NCI-H2029 treated with DMSO at 0.1 percent for 48 hours (cell line): ENCODE measurements at regions not wholly inside any gene's neighbourhood (a gene's known extent, or its start where the extent isn't known, plus 50 kb on each side); places are given as distances from the start of the nearest gene placed in this dataset.
"Not testable (repeated sequence)": the region's sequence is repeated elsewhere in the genome, so short reads cannot be mapped to it uniquely, and the experiment has no call there.

ENCODE experiments used
- DNase-seq: peaks from one replicate; lab custom pipeline; 2025; lab: John Stamatoyannopoulos, UW

DNA sequence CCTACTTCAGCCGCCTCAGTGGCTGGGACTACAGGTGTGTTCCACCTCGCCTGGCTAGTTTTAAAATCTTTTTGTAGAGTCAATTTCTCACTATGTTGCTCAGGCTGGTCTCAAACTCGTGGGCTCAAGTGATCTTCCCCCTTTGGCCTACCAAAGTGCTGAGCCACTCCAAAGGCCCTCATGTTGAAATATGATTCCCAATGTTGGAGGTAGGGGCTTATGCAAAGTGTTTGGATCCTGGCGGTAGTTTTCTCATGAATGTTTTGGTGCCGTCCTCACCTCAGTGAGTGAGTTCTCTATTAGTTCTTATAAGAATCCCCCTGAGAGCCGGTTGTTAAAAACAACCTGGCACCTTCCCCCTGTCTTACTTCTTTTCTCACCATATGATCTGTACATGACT, 784.6 kb downstream of the TMTC2 start:
- DNase-seq: no peak

DNA sequence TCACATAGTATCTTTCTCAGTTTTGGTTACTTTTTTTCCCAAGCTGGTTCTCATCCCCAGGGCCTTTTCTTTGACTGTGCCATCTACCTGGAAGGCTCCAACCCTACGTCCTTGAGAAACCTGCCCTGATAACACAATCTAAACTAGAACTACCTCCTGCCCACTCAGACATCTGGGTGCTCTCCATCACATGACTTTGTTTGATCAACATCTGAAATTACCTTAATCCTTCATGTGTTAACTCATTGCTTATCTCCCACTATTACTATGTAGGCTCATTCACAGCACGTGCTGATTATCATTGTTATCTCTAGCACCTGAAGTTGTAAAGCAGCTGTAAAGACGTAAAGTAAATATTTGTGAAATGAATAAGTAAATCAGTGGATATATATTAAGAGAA, 784.0 kb downstream of the TMTC2 start:
- peak; percentile 2 for DNase-seq

DNA sequence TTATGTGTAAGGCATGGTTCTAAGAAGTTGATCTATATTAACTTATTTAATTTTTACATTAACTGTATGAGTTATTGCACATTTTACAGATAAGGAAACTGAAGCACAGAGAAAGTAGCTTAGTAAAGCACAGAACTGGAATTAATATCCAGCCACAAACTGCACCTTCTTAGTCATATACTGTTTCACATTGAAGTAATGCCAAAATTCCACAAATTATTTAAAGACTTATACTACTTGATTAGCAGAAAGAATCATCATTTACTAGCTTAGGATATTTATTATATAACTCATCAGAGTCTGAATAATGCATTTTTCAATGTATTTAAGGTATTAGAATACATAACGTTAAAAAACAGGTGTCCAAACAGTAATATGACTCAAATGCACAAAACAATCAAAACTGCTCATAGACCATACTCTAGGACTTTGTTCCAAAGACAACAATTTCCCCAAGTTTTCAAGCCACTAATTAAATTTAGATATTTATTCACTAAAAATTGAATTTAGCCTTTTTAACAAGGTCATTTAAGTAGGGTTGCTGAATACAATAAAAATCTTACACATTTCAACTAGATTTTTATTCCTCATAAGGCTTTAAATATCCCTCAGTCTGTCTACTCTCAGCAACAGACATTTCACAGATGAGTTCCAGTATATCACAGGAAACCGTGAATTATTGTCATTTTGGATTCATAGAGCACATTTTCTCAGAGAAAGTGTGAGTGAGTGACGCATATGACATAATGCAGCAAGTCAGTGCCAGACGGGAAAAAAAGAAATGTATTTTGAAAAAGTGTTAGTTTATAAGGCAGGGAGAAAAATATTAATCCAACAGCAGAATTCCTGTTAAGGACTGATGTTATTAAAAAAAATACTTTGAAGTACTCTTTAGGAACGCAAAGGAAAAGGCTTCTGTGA, 782.5 kb downstream of the TMTC2 start:
- no peak for DNase-seq

DNA sequence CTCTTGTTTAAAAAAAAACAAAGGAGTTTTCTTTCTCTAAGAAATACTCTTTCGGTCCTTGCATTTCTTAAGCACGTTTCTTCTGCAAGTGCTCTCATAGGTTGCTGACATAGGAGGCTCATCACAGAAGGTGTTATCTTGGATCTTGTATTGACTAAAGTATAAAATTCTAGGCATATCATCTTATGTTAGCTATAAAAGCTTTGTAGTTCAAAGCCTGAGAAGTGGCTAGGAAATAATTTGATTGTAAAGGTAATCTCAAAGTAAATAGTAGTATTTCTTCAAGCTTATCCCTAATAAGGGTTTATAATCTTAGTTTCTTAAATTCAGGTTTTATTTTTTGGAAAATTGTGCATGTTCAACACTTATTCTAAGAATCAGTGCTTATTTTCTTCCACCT, 778.9 kb downstream of the TMTC2 start:
- DNase-seq: no peak

DNA sequence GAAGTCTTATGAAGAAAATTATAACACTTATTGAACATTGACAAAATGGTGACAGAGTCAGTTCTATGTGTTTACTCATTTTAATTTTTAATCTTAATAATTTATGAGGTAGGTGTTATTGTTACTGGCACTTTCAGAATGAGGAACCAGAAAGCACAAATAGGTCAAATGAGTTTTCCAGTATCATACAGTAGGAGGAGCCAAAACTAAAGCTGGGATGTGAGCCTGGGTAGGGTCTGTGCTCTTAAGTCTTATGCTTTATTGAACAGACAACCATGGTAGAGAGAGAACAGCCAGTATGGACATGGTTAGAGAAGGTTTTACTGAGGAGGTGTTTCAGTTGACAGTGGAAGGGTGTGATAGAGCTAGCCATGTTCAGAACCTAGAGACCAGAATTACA, 775.7 kb downstream of the TMTC2 start:
- DNase-seq: no peak

DNA sequence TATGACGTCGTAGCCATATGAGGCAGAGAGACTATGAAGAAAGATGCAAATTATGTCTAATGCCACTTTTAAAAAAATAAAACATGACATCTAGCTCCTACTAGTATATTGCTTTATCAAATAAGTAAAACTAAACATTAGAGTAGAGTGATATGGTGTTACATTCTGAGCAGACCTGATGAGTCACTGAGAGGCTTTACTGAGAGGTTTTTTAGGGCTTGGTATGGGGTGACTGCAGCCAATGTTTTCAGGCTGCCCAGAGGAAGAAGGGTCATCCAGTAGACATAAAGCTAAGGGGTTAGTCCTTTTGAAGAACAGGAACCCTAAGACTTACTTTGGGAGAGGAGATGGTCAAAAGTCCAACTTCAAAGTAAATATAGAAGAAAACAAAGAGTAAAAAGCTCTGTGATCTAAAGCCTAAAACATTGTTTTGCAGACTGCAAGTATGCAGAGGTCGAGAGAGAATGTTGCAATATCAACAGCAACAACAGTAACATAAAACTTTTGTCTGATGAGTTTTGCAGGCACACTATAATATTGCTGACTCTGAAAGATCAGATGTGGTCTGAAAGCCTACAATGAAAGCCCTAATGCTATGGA, 774.7 kb downstream of the TMTC2 start:
- no peak for DNase-seq

DNA sequence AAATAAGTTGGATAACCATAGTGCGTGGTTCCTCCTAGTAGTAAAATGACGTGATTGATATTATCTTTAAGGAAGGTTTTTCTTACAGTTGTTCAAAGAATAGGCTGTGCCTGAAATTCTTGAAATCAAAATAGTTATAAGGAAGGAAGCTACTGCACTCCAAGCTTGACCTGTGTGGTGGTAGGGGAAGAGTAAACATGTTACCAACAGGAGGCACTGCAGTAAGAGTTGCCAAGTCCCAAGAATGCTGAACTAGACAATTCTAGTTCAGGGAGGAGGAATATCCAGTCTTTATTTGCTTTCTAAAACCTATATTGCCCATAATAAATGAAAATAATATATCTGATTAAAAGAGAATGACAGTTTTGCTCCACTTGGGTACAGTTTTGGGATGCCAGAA, 764.5 kb downstream of the TMTC2 start:
- DNase-seq: no peak

DNA sequence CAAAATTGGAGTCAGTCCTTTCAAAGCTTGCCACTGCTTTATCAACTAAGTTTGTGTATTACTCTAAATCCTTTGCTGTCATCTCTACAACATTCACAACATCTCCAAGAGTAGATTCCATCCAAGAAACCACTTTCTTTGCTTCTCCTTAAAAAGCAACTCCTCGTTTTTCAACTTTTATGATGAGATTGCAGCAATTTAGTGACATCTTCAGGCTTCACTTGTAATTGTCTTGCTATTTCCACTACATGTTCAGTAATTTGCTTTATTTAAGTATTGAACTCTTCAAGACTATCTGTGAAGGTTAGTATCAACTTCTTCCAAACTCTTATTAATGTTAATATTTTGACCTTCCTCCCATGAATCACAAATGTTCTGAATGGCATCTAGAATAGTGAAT, 747.9 kb downstream of the TMTC2 start:
- DNase-seq: no peak

DNA sequence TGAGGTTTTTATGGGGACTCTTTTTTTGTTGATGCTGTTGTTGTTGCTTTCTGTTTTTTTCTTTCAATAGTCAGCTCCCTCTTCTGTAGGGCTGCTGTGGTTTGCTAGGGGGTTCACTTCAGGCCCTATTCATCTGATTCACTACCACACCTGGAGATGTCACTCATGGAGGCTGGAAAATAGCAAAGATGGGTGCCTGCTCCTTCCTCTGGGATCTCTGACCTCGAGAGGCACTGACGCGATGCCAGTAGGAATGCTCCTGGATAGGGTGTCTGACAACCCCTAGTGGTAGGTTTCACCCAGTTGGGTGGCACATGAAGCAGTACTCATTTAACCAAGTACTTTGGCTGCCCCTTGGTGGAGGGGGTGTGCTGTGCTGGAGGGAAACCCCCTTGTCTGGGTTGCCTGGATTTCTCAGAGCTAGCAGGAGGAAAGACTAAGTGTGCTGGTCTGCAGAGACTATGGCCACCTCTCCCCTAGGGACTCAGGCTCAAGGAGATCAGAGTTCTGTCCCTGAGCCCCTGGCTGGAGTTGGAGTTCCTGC, 745.5 kb downstream of the TMTC2 start:
- DNase-seq: no peak

DNA sequence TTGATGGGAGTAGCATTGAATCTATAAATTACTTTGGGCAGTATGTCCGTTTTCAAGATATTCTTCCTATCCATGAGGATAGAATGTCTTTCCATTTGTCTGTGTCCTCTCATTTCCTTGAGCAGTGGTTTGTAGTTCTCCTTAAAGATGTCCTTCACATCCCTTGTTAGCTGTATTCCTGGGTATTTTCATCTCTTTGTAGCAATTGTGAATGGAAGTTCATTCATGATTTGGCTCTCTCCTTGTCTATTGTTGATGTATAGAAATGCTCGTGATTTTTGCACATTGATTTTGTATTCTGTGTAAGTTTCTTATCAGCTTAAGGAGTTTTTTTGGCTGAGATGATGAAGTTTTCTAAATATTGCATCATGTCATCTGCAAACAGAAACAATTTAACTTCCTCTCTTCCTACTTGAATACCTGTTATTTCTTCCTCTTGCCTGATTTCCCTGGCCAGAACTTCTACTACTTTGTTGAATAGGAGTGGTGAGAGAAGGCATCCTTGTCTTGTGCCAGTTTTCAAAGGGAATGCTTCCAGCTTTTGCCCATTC, 741.0 kb downstream of the TMTC2 start:
- DNase-seq: not testable (repeated sequence)

DNA sequence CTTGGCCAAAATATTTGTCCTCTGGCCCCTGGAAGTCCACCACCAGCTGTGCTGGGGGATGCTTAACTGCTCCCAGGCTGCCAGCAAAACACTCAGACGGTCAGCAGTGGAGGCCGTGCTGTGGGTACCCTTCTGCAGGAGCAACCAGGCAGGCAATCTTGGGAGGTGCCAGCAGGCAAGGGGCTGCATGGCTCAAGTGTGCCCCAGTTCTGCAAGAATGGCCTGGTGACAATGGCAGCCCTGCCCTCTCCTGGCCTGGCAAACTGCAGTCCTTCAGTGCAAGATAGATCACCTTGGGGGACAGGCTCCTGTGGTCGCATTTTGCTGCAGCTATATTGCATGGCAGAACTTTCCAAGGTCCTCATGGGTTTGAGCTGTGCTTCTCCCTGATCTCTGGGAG, 728.3 kb downstream of the TMTC2 start:
- no peak for DNase-seq

DNA sequence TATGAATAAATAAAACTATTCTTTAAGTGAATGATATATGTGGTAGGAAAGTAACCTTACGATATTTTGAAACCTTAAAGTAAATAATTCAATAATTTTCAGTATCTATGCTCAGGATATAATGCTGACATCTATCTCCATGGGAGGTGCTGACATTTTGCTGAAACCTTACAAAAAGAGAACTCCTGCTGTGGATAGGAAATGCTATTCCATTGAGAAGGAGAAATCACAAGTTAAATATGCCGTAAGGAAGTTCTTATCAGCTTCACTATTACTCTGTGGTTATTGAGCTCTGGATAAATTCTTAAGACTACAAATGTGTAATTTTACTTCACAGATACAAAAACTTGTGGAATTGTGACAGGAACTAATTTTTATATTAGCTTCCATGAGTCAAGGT, 722.1 kb downstream of the TMTC2 start:
- no peak for DNase-seq

DNA sequence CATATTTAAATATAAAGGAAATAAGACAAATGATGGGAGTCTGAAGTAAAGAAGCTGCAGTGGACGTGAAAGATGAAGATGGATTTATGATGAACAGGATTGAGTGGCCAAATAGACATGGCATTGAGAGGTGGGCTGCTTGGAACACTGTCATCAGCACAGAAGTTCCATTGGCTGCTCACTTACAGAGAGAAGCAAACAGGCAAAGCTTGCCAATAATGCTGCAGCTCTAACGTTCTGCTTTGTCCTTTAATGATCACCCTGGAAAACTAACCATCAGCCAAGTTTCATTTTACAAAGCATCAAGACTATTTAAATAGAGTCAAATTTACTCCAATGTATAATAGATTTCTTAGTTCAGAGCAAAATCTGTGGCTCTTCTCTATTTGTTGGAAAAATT, 721.4 kb downstream of the TMTC2 start:
- DNase-seq: no peak

DNA sequence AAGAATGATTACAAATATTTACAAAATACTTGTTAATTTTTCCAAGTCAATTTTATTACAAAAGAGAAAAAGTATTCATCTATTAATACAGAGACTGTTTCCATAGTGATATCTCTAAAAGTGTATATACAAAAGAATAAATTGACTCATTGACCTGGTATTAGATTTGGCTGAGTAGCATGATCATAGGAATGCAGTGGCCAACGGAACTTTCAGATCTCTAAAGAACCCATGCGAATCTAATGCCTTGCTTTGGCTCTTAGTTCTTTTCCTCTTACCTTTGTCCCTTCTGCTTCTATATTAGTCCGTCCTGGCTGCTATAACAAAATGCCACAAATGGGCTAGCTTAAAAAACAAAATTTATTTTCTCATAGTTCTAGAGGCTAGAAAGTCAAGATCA, 717.8 kb downstream of the TMTC2 start:
- no peak for DNase-seq

DNA sequence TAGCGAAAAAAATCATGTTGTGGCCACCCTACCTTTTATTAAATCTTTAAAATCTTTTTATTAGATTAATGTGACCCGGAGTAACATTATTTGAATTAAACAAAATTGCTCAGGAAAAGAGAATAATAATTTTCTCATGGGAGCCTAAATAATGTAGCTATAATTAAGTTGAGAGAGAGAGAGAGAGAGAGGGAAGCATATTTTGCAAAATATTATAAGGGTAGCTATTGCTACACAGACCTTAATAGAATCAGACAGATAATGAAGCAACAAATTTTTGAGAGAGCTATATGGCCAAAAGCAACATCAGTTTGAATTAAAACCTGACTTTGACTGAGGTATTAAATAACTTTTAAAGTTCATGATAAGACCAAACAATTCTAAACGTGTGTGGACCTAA, 703.5 kb downstream of the TMTC2 start:
- no peak for DNase-seq

DNA sequence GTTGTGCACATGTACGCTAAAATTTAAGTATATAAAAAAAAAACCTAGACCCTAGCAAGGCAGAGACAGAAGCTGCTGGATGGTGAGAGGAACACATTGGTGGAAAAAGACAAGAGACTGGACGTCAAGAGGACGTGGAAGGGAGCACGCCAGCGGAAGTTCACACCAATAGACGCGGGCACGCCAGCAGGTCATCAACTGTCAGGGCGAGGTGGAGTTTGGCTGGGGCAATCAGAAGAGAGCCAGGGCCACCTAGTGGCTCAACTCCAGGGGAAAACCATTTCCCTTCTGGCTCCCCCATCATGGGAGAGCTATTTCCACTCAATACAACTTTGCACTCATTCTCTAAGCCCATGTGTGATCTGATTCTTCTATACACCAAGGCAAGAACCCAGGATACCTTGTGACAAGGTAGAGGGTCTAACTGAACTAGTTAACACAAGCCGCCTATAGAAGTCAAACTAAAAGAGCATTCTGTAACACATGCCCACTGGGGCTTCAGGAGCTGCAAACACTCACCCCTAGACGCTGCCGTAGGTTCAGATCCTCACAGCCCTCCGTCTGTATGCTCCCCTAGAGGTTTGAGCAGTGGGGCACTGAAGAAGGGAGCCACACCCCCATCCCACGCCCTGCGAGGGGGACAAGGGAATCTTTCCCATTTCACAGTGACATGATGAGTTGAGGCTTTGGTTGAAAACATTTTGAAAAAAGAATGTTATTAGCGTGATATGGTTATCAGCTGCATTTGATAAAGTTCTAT, 702.7 kb downstream of the TMTC2 start:
- DNase-seq: no peak

DNA sequence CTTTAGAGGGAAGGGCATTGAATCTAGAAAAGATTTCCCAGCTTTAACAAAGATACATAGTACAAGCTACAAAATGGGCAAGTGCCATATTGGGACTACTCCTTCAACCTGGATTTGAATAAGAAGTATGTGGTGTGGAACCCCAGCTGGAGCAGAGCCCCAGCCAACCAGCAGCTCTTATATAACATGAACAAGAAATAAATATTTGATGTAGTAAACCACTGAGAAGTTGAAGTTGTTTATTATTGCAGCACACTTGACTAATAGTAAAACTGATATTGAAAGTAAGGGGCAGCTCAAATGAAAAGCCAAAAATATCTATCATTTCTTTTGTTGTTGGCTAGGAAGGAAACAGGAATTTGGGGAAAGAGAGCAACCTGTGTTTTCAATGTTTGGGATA, 701.8 kb downstream of the TMTC2 start:
- no peak for DNase-seq

DNA sequence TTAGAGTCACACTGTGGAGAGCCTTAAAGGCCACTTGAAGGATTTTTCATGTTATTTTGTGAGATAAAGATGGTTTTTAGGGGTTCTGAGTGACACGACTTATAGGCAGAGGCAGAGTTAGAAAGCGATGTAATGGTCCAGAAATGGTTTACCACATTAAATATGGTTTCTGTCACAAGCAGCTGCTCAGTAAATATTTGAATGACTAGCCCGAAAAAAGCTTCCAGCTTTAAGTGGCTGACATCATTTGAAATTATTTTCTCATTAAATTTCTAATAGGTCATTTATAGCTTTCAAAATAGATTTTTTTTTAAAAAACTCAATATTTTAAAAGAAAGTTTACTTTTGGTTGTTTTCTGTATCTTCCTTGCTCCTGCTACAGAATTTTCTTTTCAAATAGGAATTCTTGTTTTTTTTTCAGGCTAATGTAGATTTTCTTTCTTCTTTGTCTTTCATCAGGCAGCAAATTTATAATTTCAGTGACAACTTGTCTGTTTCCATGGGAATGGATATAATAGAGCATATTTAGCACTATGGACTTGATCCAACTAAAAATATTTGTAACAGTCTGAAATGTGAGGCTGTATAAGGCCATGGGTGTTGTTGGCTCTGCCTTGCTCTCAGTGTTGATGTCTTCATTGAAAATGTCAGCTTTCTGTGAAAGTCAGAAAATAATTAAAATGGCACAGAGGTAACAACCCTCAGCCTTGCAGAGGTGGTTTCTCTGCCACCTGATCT, 700.0 kb downstream of the TMTC2 start:
- DNase-seq: no peak

DNA sequence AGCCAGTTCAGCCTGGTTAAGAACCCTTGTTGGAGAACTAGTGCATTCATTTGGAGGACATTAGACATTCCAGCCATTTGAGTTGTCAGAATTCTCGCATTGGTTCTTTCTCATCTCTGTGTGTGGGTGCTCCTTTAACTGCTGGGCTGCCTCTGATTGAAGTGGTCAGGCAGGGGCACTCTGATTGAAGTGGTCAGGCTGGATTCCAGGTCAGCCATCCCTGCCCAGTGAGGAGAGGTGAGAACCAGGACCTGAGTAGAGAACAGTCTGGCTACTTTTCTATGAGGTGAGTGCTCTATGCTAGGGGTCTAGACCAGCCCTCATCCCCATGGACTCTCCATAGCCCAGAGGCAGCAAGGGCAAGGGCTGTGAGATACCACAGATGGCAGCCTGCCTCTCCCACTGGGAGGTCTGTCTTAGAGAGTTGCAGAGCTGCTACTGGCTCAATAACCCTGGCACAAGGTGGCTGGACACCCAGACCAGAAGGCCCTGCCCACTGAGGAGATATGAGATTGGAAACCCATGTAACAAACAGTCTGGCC, 691.6 kb downstream of the TMTC2 start:
- DNase-seq: no peak

DNA sequence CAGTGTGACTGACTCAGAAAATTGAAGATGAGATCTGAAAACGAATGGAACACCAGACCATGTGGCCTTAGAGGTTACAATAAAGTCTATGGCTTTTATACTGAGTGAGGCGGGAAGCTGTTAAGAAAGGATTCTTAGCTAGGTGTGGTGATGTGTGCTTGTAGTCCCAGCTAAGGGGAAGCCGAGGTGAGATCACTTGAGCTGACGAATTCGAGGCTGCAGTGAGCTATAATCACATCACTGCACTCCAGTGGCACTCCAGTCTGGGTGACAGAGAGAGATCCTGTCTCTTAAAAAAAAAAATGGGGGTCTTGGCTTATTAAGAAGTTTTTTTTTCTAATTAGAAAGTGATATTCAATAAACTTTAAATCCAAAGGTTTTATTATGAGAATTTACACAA, 678.6 kb downstream of the TMTC2 start:
- no peak for DNase-seq

DNA sequence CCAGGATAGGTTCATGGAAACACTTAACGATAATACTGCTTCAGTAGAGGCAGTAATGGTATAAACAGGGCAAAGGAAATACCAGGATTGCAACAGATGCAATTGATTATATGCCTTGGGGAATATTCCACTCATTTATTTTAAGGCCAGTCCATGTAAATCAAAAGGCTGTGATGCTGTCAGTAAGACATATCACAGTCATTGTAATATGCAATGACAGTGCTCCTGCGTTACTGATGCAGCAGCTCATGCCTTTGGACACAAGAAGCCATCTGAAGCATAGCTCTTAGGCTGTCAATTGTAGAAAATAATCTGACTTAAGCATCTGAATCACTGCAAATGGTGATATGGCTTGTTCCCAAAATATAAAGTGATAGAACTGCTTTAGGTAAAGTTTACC, 674.8 kb downstream of the TMTC2 start:
- DNase-seq: no peak
